HepG2 (cell line): ENCODE measurements at regions not wholly inside any gene's neighbourhood (a gene's known extent, or its start where the extent isn't known, plus 50 kb on each side); places are given as distances from the start of the nearest gene placed in this dataset.

Experiments used
- ATAC-seq: fragments of 200-7000 bp; cut with Tn5 transposase; 3 replicates; pipeline ENCODE4 v1.9.1; 2020; ENCODE audit warnings: mild to moderate bottlenecking, moderate library complexity
- BruUV-seq: library from RNA; stranded (reverse); fragments of 400-500 nt; replicated peaks from 2 replicates; lab custom pipeline; 2021; lab: Mats Ljungman, UMichigan
- CTCF ChIA-PET: fragments of 300-600 bp; formaldehyde crosslinking; extraction: SDS; loops from one replicate; lab custom pipeline; 2021; ENCODE audit warnings: low total read pairs, inconsistent platforms, low intra/inter-chr PET ratio; lab: Yijun Ruan, JAX
- POLR2A ChIA-PET: fragments of 350-600 bp; sonication (Branson Sonifier 250); formaldehyde crosslinking; loops from one replicate; lab custom pipeline; 2020; ENCODE audit warnings: antibody characterized with exemption, inconsistent platforms; lab: Yijun Ruan, JAX
- DNase-seq: peaks from one replicate; pipeline ENCODE4 v3.0.0-alpha.2; 2015; ENCODE audit warnings: low spot score
- FAIRE-seq: peaks from 3 replicates; lab custom pipeline; 2011; peaks lifted over from hg19 to GRCh38; lab: Jason Lieb, UNC
- H2AFZ ChIP-seq: one replicate; pipeline ENCODE4 v1.6.1; 2011; ENCODE audit warnings: low read length, inconsistent platforms
- H3K27ac ChIP-seq: fragments of 300-600 bp; 3 replicates; pipeline ENCODE4 v1.8.0; 2011; ENCODE audit warnings: mixed run types, mild to moderate bottlenecking, mixed read lengths, low read length, inconsistent platforms; ENCODE audit not compliant: insufficient read depth; ENCODE audit errors: extremely low read length
- H3K27me3 ChIP-seq, 2 experiments: fragments of 200-600 bp in 1 of 2; 2 replicates in 1 of 2; 3 replicates in 1 of 2; pipeline versions ENCODE4 v1.6.0 to v1.8.0; 2011; ENCODE audit warnings: low read length in 2 of 2, mild to moderate bottlenecking in 2 of 2, moderate library complexity in 2 of 2, inconsistent platforms in 1 of 2; ENCODE audit not compliant: insufficient read depth in 2 of 2, control insufficient read depth in 1 of 2
- H3K36me3 ChIP-seq, 2 experiments: fragments of 200-600 bp in 1 of 2; replicated peaks in 1 of 2; 2 replicates in 1 of 2; 3 replicates in 1 of 2; pipeline versions ENCODE4 v1.5.1 to v1.8.0; 2011; ENCODE audit warnings: low read length in 2 of 2, inconsistent platforms in 1 of 2; ENCODE audit not compliant: insufficient read depth in 2 of 2, control insufficient read depth in 1 of 2
- H3K4me1 ChIP-seq: 2 replicates; pipeline ENCODE4 v1.5.1; 2012; ENCODE audit warnings: low read length, inconsistent platforms; ENCODE audit not compliant: insufficient read depth
- H3K4me2 ChIP-seq: 2 replicates; pipeline ENCODE4 v1.6.0; 2011; ENCODE audit warnings: low read depth, low read length, inconsistent platforms
- H3K4me3 ChIP-seq, 3 experiments: fragments of 200-600 bp in 1 of 3; sonication (generic), shearing (Covaris generic) in 1 of 3; replicated peaks in 1 of 3; 2 replicates each; pipeline ENCODE4 v1.5.1; 2011 to 2016; ENCODE audit warnings: low read length in 3 of 3, inconsistent platforms in 2 of 3, low read depth in 2 of 3, mild to moderate bottlenecking in 2 of 3, control low read depth in 1 of 3, mixed read lengths in 1 of 3; ENCODE audit not compliant: insufficient read depth in 1 of 3
- H3K79me2 ChIP-seq: one replicate; pipeline ENCODE4 v1.6.1; 2011; ENCODE audit warnings: low read length, inconsistent platforms; ENCODE audit not compliant: insufficient read depth
- H3K9ac ChIP-seq: 2 replicates; pipeline ENCODE4 v1.6.0; 2011; ENCODE audit warnings: mild to moderate bottlenecking, low read depth, low read length, inconsistent platforms; ENCODE audit not compliant: insufficient read depth
- H3K9me3 ChIP-seq: 2 replicates; pipeline ENCODE4 v1.5.1; 2012; ENCODE audit warnings: mild to moderate bottlenecking, low read length
- H4K20me1 ChIP-seq: 2 replicates; pipeline ENCODE4 v1.6.0; 2011; ENCODE audit warnings: inconsistent platforms, mild to moderate bottlenecking, low read length, moderate library complexity; ENCODE audit not compliant: insufficient read depth
- CEBPG ChIP-seq: IDR thresholded peaks from 2 replicates; pipeline ENCODE4 v1.6.1; 2016
- GATAD1 ChIP-seq: IDR thresholded peaks from 2 replicates; pipeline ENCODE4 v1.6.1; 2016; ENCODE audit warnings: missing genetic modification reagents, missing compliant biosample characterization
- MAFF ChIP-seq: IDR thresholded peaks from 2 replicates; pipeline ENCODE4 v1.6.1; 2011; ENCODE audit warnings: low read depth, low read length, improper control_type of control experiment
- PAWR ChIP-seq: sonication (generic); formaldehyde crosslinking; IDR thresholded peaks from 2 replicates; pipeline ENCODE4 v1.4.0; 2020; ENCODE audit warnings: missing genetic modification reagents, mild to moderate bottlenecking, borderline replicate concordance
- ZNF10 ChIP-seq: sonication (generic); formaldehyde crosslinking; IDR thresholded peaks from 2 replicates; pipeline ENCODE4 v1.4.0; 2020; ENCODE audit warnings: mild to moderate bottlenecking, low read depth, missing genetic modification reagents, borderline replicate concordance
- ZNF20 ChIP-seq: sonication (generic); formaldehyde crosslinking; IDR thresholded peaks from 2 replicates; pipeline ENCODE4 v1.4.0; 2020; ENCODE audit warnings: mild to moderate bottlenecking, moderate library complexity, missing genetic modification reagents
- ZNF251 ChIP-seq: sonication (generic); formaldehyde crosslinking; IDR thresholded peaks from 2 replicates; pipeline ENCODE4 v1.9.0; 2021; ENCODE audit warnings: mild to moderate bottlenecking, missing genetic modification reagents
- ZNF530 ChIP-seq: sonication (generic); formaldehyde crosslinking; IDR thresholded peaks from 2 replicates; pipeline ENCODE4 v1.5.0; 2020; ENCODE audit warnings: low read depth, mild to moderate bottlenecking, missing genetic modification reagents
- ZNF546 ChIP-seq: sonication (generic); formaldehyde crosslinking; conservative IDR thresholded peaks from 2 replicates; pipeline ENCODE4 v1.8.1; 2023; ENCODE audit warnings: mild to moderate bottlenecking, missing genetic modification reagents
- ZNF737 ChIP-seq: sonication (generic); formaldehyde crosslinking; IDR thresholded peaks from 2 replicates; pipeline ENCODE4 v1.5.0; 2020; ENCODE audit warnings: missing genetic modification reagents, mild to moderate bottlenecking, borderline replicate concordance
- in situ Hi-C: cut with HindIII; loops from 2 replicates; pipeline ENCODE4 v1.10.0; 2017; ENCODE audit warnings: low pct_unique_long_range_greater_than_20kb; ENCODE audit not compliant: extremely low pct_ligation_motif_present
- intact Hi-C: fragments of 100-400 bp; cut with micrococcal nuclease; formaldehyde crosslinking; loops from one replicate; pipeline ENCODE4 v1.10.0; 2022; ENCODE audit not compliant: unreplicated experiment
- TF ChIP-seq, protein P1 (sequence below): conservative IDR thresholded peaks from 2 replicates; pipeline ENCODE4 v1.6.1; 2018; ENCODE audit warnings: missing genetic modification reagents
- TF ChIP-seq, protein P2 (sequence below): sonication (generic); formaldehyde crosslinking; IDR thresholded peaks from 2 replicates; pipeline ENCODE4 v1.8.0; 2023; ENCODE audit warnings: mild to moderate bottlenecking, missing genetic modification reagents
- TF ChIP-seq, protein P3 (sequence below): sonication (generic); formaldehyde crosslinking; IDR thresholded peaks from 2 replicates; pipeline ENCODE4 v1.5.0; 2020; ENCODE audit warnings: mild to moderate bottlenecking, missing genetic modification reagents, borderline replicate concordance
- TF ChIP-seq, protein P4 (sequence below): sonication (generic); formaldehyde crosslinking; IDR thresholded peaks from 2 replicates; pipeline ENCODE4 v1.4.0; 2020; ENCODE audit warnings: missing genetic modification reagents, borderline replicate concordance
- TF ChIP-seq, protein P5 (sequence below): sonication (generic); formaldehyde crosslinking; IDR thresholded peaks from 2 replicates; pipeline ENCODE4 v1.4.0; 2020; ENCODE audit warnings: mild to moderate bottlenecking, missing genetic modification reagents

DNA sequence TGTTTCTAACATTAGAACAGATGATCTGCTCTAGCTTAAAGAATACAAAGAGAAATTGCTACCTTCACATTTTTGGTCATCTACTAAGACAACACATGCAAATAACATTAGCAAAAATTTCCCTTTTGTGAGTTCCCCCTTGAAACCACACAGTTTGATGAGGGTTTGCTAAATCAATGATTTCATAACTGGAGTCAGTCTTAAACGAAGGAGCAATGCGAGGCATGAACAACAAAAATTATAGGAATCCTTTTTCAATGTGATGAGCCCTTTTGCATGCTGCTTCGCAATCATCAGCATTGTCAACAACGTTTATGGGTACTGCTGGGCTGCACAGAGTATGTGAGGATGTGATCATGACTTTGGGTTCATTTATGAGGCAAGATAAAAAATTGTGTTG lies 286.4 kb downstream of the C7orf25 start (continued):
- TF ChIP-seq, protein P1, sequence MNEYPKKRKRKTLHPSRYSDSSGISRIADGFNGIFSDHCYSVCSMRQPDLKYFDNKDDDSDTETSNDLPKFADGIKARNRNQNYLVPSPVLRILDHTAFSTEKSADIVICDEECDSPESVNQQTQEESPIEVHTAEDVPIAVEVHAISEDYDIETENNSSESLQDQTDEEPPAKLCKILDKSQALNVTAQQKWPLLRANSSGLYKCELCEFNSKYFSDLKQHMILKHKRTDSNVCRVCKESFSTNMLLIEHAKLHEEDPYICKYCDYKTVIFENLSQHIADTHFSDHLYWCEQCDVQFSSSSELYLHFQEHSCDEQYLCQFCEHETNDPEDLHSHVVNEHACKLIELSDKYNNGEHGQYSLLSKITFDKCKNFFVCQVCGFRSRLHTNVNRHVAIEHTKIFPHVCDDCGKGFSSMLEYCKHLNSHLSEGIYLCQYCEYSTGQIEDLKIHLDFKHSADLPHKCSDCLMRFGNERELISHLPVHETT (CRISPR knock-in tag): no peak
- TF ChIP-seq ZNF251 (CRISPR knock-in tag) (no peak), GATAD1 (CRISPR knock-in tag) (no peak), ZNF737 (CRISPR knock-in tag) (no peak)
- TF ChIP-seq, all 625 proteins: peak for 0

DNA sequence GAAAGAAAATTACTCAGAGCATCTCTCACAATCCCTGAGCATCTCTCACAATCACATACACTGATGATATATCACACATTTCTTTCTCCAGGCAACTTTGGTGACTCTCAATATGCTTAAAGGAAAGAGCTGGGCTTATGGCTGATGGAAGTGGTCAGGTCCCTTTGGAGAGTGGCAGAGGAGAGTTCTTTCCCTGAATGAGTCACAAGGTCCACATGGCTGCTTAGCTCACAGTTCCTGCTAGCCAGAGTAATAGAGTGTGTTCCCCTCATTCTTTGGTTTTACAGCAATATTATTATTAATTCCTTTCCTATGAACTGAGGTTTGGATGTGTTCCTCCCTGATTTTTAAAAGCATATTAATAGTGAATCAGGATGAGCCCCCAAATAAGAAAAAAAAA lies 287.4 kb downstream of the C7orf25 start:
- no peak overlapping the region for H3K4me2 ChIP-seq
- BruUV-seq: no TSS peak
- H3K36me3 ChIP-seq: no peaks in the 10 kb centered on the region
- TF ChIP-seq, protein P2, sequence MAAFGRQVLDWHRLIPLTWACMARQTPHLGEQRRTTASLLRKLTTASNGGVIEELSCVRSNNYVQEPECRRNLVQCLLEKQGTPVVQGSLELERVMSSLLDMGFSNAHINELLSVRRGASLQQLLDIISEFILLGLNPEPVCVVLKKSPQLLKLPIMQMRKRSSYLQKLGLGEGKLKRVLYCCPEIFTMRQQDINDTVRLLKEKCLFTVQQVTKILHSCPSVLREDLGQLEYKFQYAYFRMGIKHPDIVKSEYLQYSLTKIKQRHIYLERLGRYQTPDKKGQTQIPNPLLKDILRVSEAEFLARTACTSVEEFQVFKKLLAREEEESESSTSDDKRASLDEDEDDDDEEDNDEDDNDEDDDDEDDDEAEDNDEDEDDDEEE (CRISPR knock-in tag): no peak
- no peak for TF ChIP-seq ZNF530 (CRISPR knock-in tag)
- TF ChIP-seq CEBPG: no peak
- TF ChIP-seq, protein P3, sequence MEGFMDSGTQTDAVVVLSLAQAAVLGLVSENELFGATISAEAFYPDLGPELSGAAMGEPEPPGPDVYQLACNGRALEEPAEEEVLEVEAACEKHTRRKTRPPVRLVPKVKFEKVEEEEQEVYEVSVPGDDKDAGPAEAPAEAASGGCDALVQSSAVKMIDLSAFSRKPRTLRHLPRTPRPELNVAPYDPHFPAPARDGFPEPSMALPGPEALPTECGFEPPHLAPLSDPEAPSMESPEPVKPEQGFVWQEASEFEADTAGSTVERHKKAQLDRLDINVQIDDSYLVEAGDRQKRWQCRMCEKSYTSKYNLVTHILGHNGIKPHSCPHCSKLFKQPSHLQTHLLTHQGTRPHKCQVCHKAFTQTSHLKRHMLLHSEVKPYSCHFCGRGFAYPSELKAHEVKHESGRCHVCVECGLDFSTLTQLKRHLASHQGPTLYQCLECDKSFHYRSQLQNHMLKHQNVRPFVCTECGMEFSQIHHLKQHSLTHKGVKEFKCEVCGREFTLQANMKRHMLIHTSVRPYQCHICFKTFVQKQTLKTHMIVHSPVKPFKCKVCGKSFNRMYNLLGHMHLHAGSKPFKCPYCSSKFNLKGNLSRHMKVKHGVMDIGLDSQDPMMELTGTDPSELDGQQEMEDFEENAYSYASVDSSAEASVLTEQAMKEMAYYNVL (CRISPR knock-in tag): no peak
- TF ChIP-seq, protein P4, sequence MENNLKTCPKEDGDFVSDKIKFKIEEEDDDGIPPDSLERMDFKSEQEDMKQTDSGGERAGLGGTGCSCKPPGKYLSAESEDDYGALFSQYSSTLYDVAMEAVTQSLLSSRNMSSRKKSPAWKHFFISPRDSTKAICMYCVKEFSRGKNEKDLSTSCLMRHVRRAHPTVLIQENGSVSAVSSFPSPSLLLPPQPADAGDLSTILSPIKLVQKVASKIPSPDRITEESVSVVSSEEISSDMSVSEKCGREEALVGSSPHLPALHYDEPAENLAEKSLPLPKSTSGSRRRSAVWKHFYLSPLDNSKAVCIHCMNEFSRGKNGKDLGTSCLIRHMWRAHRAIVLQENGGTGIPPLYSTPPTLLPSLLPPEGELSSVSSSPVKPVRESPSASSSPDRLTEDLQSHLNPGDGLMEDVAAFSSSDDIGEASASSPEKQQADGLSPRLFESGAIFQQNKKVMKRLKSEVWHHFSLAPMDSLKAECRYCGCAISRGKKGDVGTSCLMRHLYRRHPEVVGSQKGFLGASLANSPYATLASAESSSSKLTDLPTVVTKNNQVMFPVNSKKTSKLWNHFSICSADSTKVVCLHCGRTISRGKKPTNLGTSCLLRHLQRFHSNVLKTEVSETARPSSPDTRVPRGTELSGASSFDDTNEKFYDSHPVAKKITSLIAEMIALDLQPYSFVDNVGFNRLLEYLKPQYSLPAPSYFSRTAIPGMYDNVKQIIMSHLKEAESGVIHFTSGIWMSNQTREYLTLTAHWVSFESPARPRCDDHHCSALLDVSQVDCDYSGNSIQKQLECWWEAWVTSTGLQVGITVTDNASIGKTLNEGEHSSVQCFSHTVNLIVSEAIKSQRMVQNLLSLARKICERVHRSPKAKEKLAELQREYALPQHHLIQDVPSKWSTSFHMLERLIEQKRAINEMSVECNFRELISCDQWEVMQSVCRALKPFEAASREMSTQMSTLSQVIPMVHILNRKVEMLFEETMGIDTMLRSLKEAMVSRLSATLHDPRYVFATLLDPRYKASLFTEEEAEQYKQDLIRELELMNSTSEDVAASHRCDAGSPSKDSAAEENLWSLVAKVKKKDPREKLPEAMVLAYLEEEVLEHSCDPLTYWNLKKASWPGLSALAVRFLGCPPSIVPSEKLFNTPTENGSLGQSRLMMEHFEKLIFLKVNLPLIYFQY (CRISPR knock-in tag): no peak
- no peak for TF ChIP-seq ZNF20
- TF ChIP-seq PAWR (CRISPR knock-in tag): no peak
- TF ChIP-seq ZNF10 (CRISPR knock-in tag): no peak
- no peak for TF ChIP-seq ZNF546 (CRISPR knock-in tag)
- TF ChIP-seq, protein P5, sequence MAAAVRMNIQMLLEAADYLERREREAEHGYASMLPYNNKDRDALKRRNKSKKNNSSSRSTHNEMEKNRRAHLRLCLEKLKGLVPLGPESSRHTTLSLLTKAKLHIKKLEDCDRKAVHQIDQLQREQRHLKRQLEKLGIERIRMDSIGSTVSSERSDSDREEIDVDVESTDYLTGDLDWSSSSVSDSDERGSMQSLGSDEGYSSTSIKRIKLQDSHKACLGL (CRISPR knock-in tag): no peak
- no peak for TF ChIP-seq MAFF
- ATAC-seq (no peak), FAIRE-seq (no peak), DNase-seq (no peak)
- no peaks in the 10 kb centered on the region for H3K27me3 ChIP-seq
- no peaks in the 10 kb centered on the region; the same call in 1 of the 2 replicates for H3K9me3 ChIP-seq
- H3K79me2 ChIP-seq: no peaks in the 10 kb centered on the region
- POLR2A ChIA-PET: no interaction called here
- H2AFZ ChIP-seq: no peak overlapping the region
- H3K9ac ChIP-seq: no peak overlapping the region
- no peak overlapping the region for H3K4me3 ChIP-seq
- CTCF ChIA-PET: no interaction called here
- intact Hi-C loops (no loop called here), in situ Hi-C loops (no loop called here)
- H3K27ac ChIP-seq: no peak overlapping the region
- no peaks in the 10 kb centered on the region for H3K4me1 ChIP-seq
- H4K20me1 ChIP-seq: no peaks in the 10 kb centered on the region
